ENCODE measurements at regions not wholly inside any gene's neighbourhood (a gene's known extent, or its start where the extent isn't known, plus 50 kb on each side); places are given as distances from the start of the nearest gene placed in this dataset.

DNA sequence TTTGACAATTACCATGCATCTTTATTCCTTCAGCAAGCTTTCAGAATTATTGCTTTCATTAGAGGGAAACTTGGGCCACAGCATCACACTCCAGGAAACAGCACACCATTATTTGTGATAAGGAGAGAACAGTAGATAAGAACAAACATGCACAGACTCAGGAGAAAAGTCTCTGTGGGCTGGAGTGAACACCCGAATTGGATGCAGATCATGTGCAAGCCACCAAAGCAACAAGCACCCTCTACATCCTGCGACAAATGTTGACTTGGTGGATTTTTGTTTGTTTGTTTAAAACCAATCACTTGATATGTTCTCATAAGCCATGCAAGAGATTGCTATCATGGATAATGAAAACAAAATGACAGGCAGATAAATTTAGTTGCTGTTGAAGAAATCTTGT is 67.7 kb upstream of the ZFP64 start:
- no peak for TF ChIP-seq POLR2A (IDR thresholded peaks at IDR 0.05)
- TF ChIP-seq CTCF (IDR thresholded peaks at IDR 0.05 in 8 of 11, conservative IDR thresholded peaks at IDR 0.05 in 3 of 11) = no peak

Measured in spleen (tissue), 7 donors.